Thyroid gland (tissue), 4 donors: ENCODE measurements at regions not wholly inside any gene's neighbourhood (a gene's known extent, or its start where the extent isn't known, plus 50 kb on each side); places are given as distances from the start of the nearest gene placed in this dataset.

ENCODE experiments used
- POLR2A ChIP-seq, 2 donors: fragments of 450-650 bp; IDR thresholded peaks; one replicate each; pipeline ENCODE4 v1.6.1; 2017; ENCODE audit warnings: antibody characterized with exemption in 2 of 2, mild to moderate bottlenecking in 2 of 2, moderate library complexity in 1 of 2
- TF ChIP-seq, protein P1 (sequence below), 6 experiments: fragments of 200-600 bp in 3 of 6; fragments of 450-650 bp in 3 of 6; sonication (generic) in 3 of 6; IDR thresholded peaks; one replicate each; pipeline ENCODE4 v1.5.1; 2016 to 2019; ENCODE audit warnings: antibody characterized with exemption in 6 of 6, mild to moderate bottlenecking in 2 of 6, inconsistent platforms in 1 of 6, moderate library complexity in 1 of 6

DNA sequence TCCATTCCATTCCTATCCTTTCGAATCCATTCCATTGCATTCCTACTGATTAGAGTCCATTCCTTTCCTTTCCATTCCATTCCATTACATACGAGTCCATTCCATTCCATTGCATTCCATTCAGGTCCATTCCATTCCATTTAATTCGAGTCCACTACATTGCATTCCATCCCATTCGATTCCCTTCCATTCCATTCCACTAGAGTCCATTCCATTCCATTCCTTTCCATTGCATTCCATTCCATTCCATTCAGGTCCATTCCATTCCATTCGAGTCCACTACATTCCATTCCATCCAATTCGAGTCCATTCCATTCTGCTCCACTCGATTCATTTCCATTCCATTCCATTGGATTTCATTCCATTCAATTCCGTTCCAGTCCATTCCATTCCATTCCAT, 1133.6 kb downstream of the RPIA start:
- TF ChIP-seq, protein P1, sequence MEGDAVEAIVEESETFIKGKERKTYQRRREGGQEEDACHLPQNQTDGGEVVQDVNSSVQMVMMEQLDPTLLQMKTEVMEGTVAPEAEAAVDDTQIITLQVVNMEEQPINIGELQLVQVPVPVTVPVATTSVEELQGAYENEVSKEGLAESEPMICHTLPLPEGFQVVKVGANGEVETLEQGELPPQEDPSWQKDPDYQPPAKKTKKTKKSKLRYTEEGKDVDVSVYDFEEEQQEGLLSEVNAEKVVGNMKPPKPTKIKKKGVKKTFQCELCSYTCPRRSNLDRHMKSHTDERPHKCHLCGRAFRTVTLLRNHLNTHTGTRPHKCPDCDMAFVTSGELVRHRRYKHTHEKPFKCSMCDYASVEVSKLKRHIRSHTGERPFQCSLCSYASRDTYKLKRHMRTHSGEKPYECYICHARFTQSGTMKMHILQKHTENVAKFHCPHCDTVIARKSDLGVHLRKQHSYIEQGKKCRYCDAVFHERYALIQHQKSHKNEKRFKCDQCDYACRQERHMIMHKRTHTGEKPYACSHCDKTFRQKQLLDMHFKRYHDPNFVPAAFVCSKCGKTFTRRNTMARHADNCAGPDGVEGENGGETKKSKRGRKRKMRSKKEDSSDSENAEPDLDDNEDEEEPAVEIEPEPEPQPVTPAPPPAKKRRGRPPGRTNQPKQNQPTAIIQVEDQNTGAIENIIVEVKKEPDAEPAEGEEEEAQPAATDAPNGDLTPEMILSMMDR (IDR thresholded peaks at IDR 0.05) = no peak
- TF ChIP-seq POLR2A (IDR thresholded peaks at IDR 0.05) = no peak
